ENCODE measurements at regions not wholly inside any gene's neighbourhood (a gene's known extent, or its start where the extent isn't known, plus 50 kb on each side); places are given as distances from the start of the nearest gene placed in this dataset.

- DNase-seq = no peak
These were observed 201.2 kb upstream of the PIK3C3 start for GRCh38 chr18:41753826-41754225.

- DNase-seq = no peak
These were observed 202.2 kb upstream of the PIK3C3 start for GRCh38 chr18:41752826-41753225.

GRCh38 chr18:41751652-41752051 lies 203.4 kb upstream of the PIK3C3 start:
- DNase-seq = no peak

- DNase-seq = no peak
These were observed 203.9 kb upstream of the PIK3C3 start for GRCh38 chr18:41751161-41751560.

DNA sequence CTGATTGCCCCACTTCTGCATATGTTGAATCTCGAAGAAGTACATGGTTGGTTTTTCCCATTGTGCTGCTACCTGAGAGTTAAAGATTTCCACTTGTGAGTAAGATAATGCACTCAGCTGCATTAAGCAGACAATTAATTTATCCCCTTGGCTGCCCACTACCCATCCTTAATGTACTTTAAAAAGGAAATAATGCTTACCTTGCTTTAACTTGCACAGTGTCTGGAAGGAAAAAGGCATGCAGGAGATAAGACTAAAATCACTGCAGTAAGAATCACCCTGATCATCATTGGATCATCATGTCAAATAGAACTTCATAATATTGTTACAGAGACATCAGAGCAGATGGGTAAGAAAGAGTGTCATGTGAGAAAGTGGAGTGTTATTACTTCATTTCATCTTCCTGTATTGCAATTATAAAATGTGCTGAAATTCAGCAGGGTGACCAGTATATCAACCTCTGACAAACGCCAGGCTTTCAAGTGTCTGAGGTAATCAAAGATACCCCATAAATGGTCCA lies 207.3 kb upstream of the PIK3C3 start:
- DNase-seq = no peak

- no peak for DNase-seq
These were observed 209.6 kb upstream of the PIK3C3 start for GRCh38 chr18:41745166-41746049.

DNA sequence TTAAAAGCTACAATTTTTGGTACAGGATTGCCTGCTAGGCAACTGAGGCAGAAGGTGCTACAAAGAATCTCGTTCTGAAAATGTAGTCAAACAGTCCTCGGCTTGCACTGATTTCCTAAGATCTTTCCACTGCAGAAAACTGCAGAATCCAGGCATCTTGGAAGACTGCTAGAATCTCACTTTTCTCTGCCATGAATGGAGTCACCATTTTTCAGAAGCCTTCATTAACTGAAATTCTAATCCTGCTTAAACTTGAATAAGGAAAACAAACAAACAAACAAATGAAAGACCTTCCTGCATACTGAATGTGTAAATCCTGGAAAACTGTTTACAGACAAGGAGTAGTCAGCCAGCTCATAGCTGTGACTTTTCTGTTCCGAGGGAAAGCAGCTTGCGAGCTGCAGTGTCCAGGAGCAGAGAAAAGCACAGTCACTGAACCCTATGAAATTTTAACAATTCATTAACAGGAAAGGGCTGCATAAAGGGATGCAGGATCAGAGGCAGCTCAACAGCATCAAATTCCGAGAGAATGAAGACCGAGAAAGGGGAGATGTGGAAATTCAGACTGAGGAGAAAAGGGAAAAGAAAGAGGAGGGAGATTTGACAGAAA lies 210.5 kb upstream of the PIK3C3 start:
- no peak for DNase-seq

DNA sequence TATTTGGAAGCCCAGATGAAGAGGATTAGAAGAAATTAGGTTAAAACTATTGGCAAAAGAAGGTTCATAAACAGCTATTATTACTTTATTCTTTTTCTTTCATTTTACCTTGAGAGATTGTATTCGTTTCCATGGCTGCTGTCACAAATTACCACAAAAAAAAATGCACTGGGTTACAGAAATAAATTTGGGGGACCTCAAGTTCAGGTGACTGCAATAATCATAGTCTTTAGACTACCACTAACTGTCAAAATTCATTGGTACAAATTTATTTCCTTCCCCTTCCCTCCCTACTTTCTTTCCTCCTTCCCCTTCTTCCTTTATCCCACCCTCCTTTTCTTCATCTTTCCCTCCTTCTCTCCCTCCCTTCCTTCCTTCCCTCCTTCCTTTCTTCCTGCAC lies 217.8 kb upstream of the PIK3C3 start:
- DNase-seq = no peak

GRCh38 chr18:41734917-41735316 lies 220.1 kb upstream of the PIK3C3 start:
- DNase-seq = no peak

- DNase-seq = no peak
These were observed 222.7 kb upstream of the PIK3C3 start for GRCh38 chr18:41732356-41732755.

- no peak for DNase-seq
These were observed 223.2 kb upstream of the PIK3C3 start for GRCh38 chr18:41731884-41732283.

- DNase-seq = no peak
These were observed 230.8 kb upstream of the PIK3C3 start for GRCh38 chr18:41724195-41724594.

GRCh38 chr18:41721103-41721790 lies 233.8 kb upstream of the PIK3C3 start:
- DNase-seq = no peak

GRCh38 chr18:41720226-41720625 lies 234.8 kb upstream of the PIK3C3 start:
- no peak for DNase-seq

DNA sequence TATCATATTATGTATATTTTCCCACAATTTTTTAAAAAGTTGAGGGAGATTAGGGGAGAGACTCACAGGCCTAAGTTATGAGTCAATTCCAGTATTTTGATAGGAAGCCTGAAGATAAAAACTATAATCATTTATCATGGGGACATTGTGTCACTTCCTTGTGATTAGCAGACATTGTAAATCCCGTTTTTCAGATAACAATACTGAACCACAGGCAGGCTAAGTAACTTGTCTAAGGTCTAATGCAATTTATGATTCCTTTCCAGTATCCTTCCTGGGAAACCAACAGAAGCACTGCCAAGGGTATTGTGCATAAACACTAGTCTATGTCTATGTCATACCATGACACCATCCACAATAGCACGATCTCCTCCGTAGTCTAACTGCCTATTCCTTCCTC lies 235.2 kb upstream of the PIK3C3 start:
- DNase-seq = no peak

DNA sequence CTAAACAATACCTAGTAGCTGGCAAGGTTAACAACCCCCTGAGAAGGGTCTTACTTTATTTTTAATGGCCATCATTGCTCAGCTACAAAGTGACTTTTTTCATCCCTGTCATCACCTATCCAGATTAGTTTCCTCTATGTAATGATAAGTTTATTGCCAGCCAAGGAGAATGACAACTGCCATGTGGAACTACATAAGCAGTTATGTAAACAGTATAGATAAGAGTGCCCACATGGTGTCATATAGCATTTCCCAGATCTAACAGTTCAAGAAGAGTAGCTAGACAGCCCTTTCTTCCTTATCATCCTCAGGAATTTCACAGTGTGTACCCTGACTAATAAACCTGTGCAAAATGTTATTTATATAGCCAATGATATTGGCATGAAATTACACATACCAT lies 240.2 kb upstream of the PIK3C3 start:
- no peak for DNase-seq

- no peak for DNase-seq
These were observed 240.8 kb upstream of the PIK3C3 start for GRCh38 chr18:41713969-41714825.

- DNase-seq = no peak
These were observed 248.7 kb upstream of the PIK3C3 start for GRCh38 chr18:41706301-41706700.

DNA sequence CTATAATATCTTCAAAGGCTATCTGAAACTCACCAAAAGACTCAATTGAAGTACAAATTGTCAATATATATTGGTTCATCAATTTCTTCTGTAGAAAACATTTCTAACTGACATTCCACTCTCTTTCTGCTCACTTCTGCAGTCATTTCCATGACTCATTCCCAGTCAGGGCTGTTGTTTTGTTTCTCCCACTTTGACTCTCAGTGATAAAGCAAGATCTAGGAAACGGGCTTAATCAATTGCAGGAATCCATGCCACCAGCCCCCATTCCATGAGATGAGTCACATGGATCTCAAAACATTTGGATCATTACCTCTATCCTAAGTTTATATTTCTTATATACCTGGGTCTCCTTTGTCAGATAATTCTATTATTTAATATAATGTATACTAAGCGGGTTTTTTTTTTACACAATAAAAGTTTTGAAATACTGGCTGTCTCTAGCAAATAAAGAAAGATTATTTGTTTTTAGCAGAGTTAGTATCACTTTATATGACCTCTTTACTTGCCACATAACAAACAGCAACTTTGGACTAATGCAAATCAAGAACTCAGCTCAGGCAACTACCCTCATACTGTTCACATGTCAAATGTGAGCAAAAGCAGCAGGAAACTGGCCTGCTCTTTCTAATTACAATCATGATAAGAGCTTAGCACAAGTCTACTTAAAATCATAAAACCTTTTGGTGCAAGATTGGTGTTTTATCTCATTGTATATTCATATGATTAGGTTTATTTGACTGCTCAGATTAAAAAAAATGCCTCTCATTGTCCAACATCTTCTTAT lies 251.1 kb upstream of the PIK3C3 start:
- DNase-seq = no peak

DNA sequence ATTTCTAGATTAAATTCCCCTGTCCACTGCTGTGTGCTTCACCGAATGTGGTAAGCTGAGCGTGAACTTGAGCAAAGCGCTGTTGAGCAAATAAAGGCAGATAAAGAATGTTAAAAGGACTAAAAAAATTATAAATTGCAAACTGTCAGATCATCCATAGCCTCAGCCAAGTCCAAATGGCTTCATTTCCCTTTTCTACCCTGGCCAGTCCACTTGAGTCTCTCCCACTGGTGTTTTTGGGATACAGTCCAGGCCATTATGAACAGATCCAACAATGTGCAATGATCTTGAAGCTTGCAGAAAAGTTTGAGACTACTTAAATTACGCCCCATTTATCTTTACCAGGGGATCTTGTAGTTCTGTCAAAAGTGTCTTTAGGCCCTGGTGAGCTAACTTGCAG lies 254.6 kb upstream of the PIK3C3 start:
- DNase-seq = no peak

DNA sequence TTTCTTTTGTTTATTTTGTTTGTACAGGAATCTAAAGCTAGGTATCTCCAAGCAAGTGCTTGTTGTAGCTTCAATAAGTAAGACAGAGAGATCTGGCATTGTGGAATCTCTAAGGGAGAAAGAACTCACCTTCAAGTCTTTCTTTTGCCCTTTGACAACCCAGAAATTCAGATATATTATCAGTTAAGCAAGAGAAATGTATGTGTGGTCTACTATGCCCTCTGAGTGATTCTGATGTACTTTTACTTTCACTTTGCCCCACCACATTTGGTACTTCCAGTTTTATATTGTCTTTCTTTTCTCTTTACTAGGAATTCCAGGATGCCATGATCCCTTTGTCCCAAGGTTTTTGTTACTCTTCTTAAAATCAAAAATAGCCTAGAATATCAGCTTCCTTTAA lies 259.6 kb upstream of the PIK3C3 start:
- no peak for DNase-seq

- DNase-seq = no peak
These were observed 262.0 kb upstream of the PIK3C3 start for GRCh38 chr18:41693008-41693407.

Measured in GDM1 (cell line).